Endothelial cell of umbilical vein (primary cell): ENCODE measurements at regions not wholly inside any gene's neighbourhood (a gene's known extent, or its start where the extent isn't known, plus 50 kb on each side); places are given as distances from the start of the nearest gene placed in this dataset.

Experiments
- BruUV-seq: library from RNA; stranded (reverse); fragments of 400-500 nt; replicated peaks from 2 replicates; lab custom pipeline; 2021; lab: Mats Ljungman, UMichigan
- CTCF ChIA-PET: fragments of 300-600, 350-600 bp; sonication (Branson Sonifier 250); formaldehyde crosslinking; loops from one replicate; lab custom pipeline; 2021; ENCODE audit warnings: antibody characterized with exemption, inconsistent platforms; lab: Charles Lee
- POLR2A ChIA-PET: fragments of 300-600, 350-600 bp; sonication (Branson Sonifier 250); formaldehyde crosslinking; loops from one replicate; lab custom pipeline; 2021; ENCODE audit warnings: antibody characterized with exemption, inconsistent platforms; lab: Charles Lee
- DNase-seq: peaks from one replicate; pipeline ENCODE4 v3.0.0-alpha.2; 2011; ENCODE audit warnings: low read depth, low spot score
- FAIRE-seq: peaks from 2 replicates; lab custom pipeline; 2011; peaks lifted over from hg19 to GRCh38; lab: Jason Lieb, UNC
- H2AFZ ChIP-seq: 2 replicates; pipeline ENCODE4 v1.6.0; 2012; ENCODE audit warnings: low read depth, low read length, control low read depth, inconsistent platforms
- H3K27ac ChIP-seq: 2 replicates; pipeline ENCODE4 v1.5.1; 2011; ENCODE audit warnings: low read depth, mild to moderate bottlenecking, control low read depth, low read length, moderate library complexity; ENCODE audit not compliant: insufficient read depth
- H3K27me3 ChIP-seq, 2 experiments: 2 replicates each; pipeline versions ENCODE4 v1.6.0 to v1.6.1; 2011; ENCODE audit warnings: low read length in 2 of 2, mixed read lengths in 1 of 2; ENCODE audit not compliant: control insufficient read depth in 2 of 2, insufficient read depth in 2 of 2
- H3K36me3 ChIP-seq, 2 experiments: 2 replicates in 1 of 2; 3 replicates in 1 of 2; pipeline ENCODE4 v1.5.1; 2011; ENCODE audit warnings: low read length in 2 of 2, mild to moderate bottlenecking in 1 of 2, moderate library complexity in 1 of 2; ENCODE audit not compliant: control insufficient read depth in 2 of 2, insufficient read depth in 2 of 2; ENCODE audit errors: extremely low read depth in 1 of 2
- H3K4me1 ChIP-seq: 3 replicates; pipeline ENCODE4 v1.5.1; 2011; ENCODE audit warnings: mild to moderate bottlenecking, low read length; ENCODE audit not compliant: control insufficient read depth, insufficient read depth; ENCODE audit errors: extremely low read depth
- H3K4me2 ChIP-seq: 2 replicates; pipeline ENCODE4 v1.6.1; 2011; ENCODE audit warnings: low read length, control low read depth, mixed read lengths; ENCODE audit not compliant: insufficient read depth
- H3K4me3 ChIP-seq, 3 experiments: fragments of 200-600 bp in 1 of 3; sonication (generic), shearing (Covaris generic) in 1 of 3; replicated peaks in 1 of 3; 2 replicates each; pipeline ENCODE4 v1.5.1; 2011 to 2016; ENCODE audit warnings: control low read depth in 3 of 3, low read length in 3 of 3, mild to moderate bottlenecking in 2 of 3, inconsistent platforms in 1 of 3, low read depth in 1 of 3, moderate library complexity in 1 of 3; ENCODE audit not compliant: insufficient read depth in 1 of 3
- H3K79me2 ChIP-seq: 2 replicates; pipeline ENCODE4 v1.6.0; 2012; ENCODE audit warnings: low read length, inconsistent platforms; ENCODE audit not compliant: control insufficient read depth, insufficient read depth
- H3K9ac ChIP-seq: replicated peaks from 2 replicates; pipeline ENCODE3; 2011; ENCODE audit warnings: low read length, control low read depth; ENCODE audit not compliant: insufficient read depth; ENCODE audit errors: extremely low read depth
- H3K9me1 ChIP-seq: replicated peaks from 3 replicates; pipeline ENCODE4 v1.6.0; 2011; ENCODE audit warnings: mild to moderate bottlenecking, low read length; ENCODE audit not compliant: control insufficient read depth, insufficient read depth; ENCODE audit errors: extremely low read depth
- H3K9me3 ChIP-seq: replicated peaks from 2 replicates; pipeline ENCODE4 v1.5.1; 2012; ENCODE audit warnings: low read length, inconsistent platforms; ENCODE audit not compliant: control insufficient read depth, insufficient read depth
- H4K20me1 ChIP-seq: replicated peaks from 2 replicates; pipeline ENCODE3; 2011; ENCODE audit warnings: mild to moderate bottlenecking, low read length; ENCODE audit not compliant: control insufficient read depth, insufficient read depth; ENCODE audit errors: extremely low read depth
- CTCF ChIP-seq, 2 donors: IDR thresholded peaks; 1 replicate in 1 of 2; 2 replicates in 1 of 2; pipeline ENCODE4 v1.5.1; 2011; ENCODE audit warnings: low read length in 2 of 2, mild to moderate bottlenecking in 2 of 2, moderate library complexity in 2 of 2, control low read depth in 1 of 2, inconsistent platforms in 1 of 2, low read depth in 1 of 2; ENCODE audit not compliant: insufficient read depth in 1 of 2; ENCODE audit errors: extremely low read depth in 1 of 2
- EZH2 ChIP-seq: IDR thresholded peaks from 2 replicates; pipeline ENCODE4 v1.6.1; 2012; ENCODE audit warnings: borderline replicate concordance, low read depth, mild to moderate bottlenecking, moderate library complexity, low read length, inconsistent platforms; ENCODE audit not compliant: severe bottlenecking
- FOS ChIP-seq: IDR thresholded peaks from 2 replicates; pipeline ENCODE4 v1.6.1; 2011; ENCODE audit warnings: mild to moderate bottlenecking, low read length, moderate library complexity, borderline replicate concordance; ENCODE audit not compliant: insufficient read depth
- GATA2 ChIP-seq: IDR thresholded peaks from 2 replicates; pipeline ENCODE4 v1.7.0; 2011; ENCODE audit warnings: low read depth, mild to moderate bottlenecking, moderate library complexity, mixed read lengths, low read length; ENCODE audit not compliant: insufficient read length, insufficient read depth
- JUN ChIP-seq: IDR thresholded peaks from 2 replicates; pipeline ENCODE4 v1.6.1; 2011; ENCODE audit warnings: borderline replicate concordance, low read depth; ENCODE audit not compliant: insufficient read length, insufficient read depth
- MYC ChIP-seq: IDR thresholded peaks from one replicate; pipeline ENCODE4 v1.6.1; 2011; ENCODE audit warnings: mild to moderate bottlenecking, low read depth, low read length
- POLR2A ChIP-seq: IDR thresholded peaks from 2 replicates; pipeline ENCODE4 v1.6.1; 2012; ENCODE audit warnings: low read depth, mild to moderate bottlenecking, control low read depth, low read length
- POLR2AphosphoS5 ChIP-seq: IDR thresholded peaks from 2 replicates; pipeline ENCODE4 v1.6.1; 2012; ENCODE audit warnings: low read depth, mild to moderate bottlenecking, control low read depth, low read length, moderate library complexity; ENCODE audit not compliant: insufficient read depth
- dilution Hi-C: fragments of 300-500 bp; cut with MboI; formaldehyde crosslinking; loops from one replicate; pipeline ENCODE4 v1.15.0; 2019; ENCODE audit warnings: low sequenced_read_pairs; ENCODE audit not compliant: extremely low pct_ligation_motif_present
- intact Hi-C: fragments of 100-400 bp; cut with micrococcal nuclease; formaldehyde crosslinking; loops from one replicate; pipeline ENCODE4 v1.10.0; 2022

- no peak for TF ChIP-seq FOS
- TF ChIP-seq JUN, result no peak
- peak; percentile 92 for TF ChIP-seq POLR2A
- TF ChIP-seq GATA2, result no peak
- no peak for TF ChIP-seq EZH2
- TF ChIP-seq MYC, result no peak
- TF ChIP-seq POLR2AphosphoS5, result peak; percentile 50
- no peak for TF ChIP-seq CTCF (IDR thresholded peaks at IDR 0.05; ENCODE audit: extremely low read depth in 1 of 2, insufficient read depth in 1 of 2, low read depth in 1 of 2, low read length in 2 of 2)
- dilution Hi-C loops, result no loop called here
Observed at GRCh38 chr6:26199057-26199772, 112.0 kb downstream of the HFE start.

More at GRCh38 chr6:26199057-26199772, 112.0 kb downstream of the HFE start:
- DNase-seq (peak; percentile 98), FAIRE-seq (peak; percentile 92)
- H3K27ac ChIP-seq, result peak overlapping the region; percentile 94
- TSS peak; percentile 54 for BruUV-seq
- peaks cover 25% of the 10 kb centered on the region for H3K4me1 ChIP-seq
- CTCF ChIA-PET, result interaction anchor here (0.6 to 4.5 kb wide), 9 partner anchors 11 to 173 kb away, joined by 3 to 25 read pairs (median 6); a partner anchor contains a TSS
- H3K36me3 ChIP-seq, result no peaks in the 10 kb centered on the region
- POLR2A ChIA-PET, result interaction anchor here (1.0 to 6.1 kb wide), 15 partner anchors 11 to 1610 kb away, joined by 3 to 122 read pairs (median 5); a partner anchor contains a TSS
- H2AFZ ChIP-seq, result peak overlapping the region; percentile 5
- H4K20me1 ChIP-seq, result no peaks in the 10 kb centered on the region
- no peaks in the 10 kb centered on the region for H3K9me1 ChIP-seq
- H3K79me2 ChIP-seq, result no peaks in the 10 kb centered on the region
- no peaks in the 10 kb centered on the region for H3K27me3 ChIP-seq
- peak overlapping the region; percentile 62 to 98 (median 87) for H3K4me3 ChIP-seq
- intact Hi-C loops, result loop anchor here (1.0 to 5.0 kb wide), 7 partner anchors 24 to 1613 kb away; a partner anchor contains a TSS
- no peaks in the 10 kb centered on the region for H3K9me3 ChIP-seq
- H3K9ac ChIP-seq, result peak overlapping the region; percentile 99
- peak overlapping the region; percentile 90 for H3K4me2 ChIP-seq
